ENCODE measurements at regions not wholly inside any gene's neighbourhood (a gene's known extent, or its start where the extent isn't known, plus 50 kb on each side); places are given as distances from the start of the nearest gene placed in this dataset.

- H3K79me2 ChIP-seq (ENCODE audit: control insufficient read depth, insufficient read depth, low read length) = no peaks in the 10 kb centered on the region
- no peaks in the 10 kb centered on the region for H3K9me3 ChIP-seq (ENCODE audit: control insufficient read depth, insufficient read depth, low read depth, low read length)
- no peak overlapping the region for H3K4me2 ChIP-seq (ENCODE audit: extremely low read depth, insufficient read depth, low read length)
- no peaks in the 10 kb centered on the region for H3K4me1 ChIP-seq (ENCODE audit: control insufficient read depth, extremely low read depth, insufficient read depth, low read length)
- H3K36me3 ChIP-seq (ENCODE audit: control insufficient read depth, insufficient read depth, low read length) = no peaks in the 10 kb centered on the region
- H3K27ac ChIP-seq (ENCODE audit: insufficient read depth, low read length) = no peak overlapping the region
- H3K27me3 ChIP-seq (ENCODE audit: control insufficient read depth, insufficient read depth, low read length) = no peaks in the 10 kb centered on the region
- TF ChIP-seq CTCF (conservative IDR thresholded peaks at IDR 0.05 in 1 of 2, IDR thresholded peaks at IDR 0.05 in 1 of 2; ENCODE audit: low read depth in 1 of 2, low read length in 2 of 2) = no peak
- TF ChIP-seq EZH2 (IDR thresholded peaks at IDR 0.05; ENCODE audit: low read length, missing control alignments) = no peak
- no peak for DNase-seq (ENCODE audit: low read depth in 2 of 2)
- H3K4me3 ChIP-seq (replicated peaks in 1 of 4; ENCODE audit: control extremely low read depth in 1 of 4, insufficient read depth in 1 of 4, low read depth in 3 of 4, low read length in 4 of 4) = no peak overlapping the region
- H2AFZ ChIP-seq (ENCODE audit: low read length) = no peak overlapping the region
- H4K20me1 ChIP-seq (ENCODE audit: control insufficient read depth, extremely low read depth, insufficient read depth, low read length) = no peaks in the 10 kb centered on the region
- H3K9ac ChIP-seq (ENCODE audit: insufficient read depth, low read length) = no peak overlapping the region
These were observed 488.7 kb upstream of the ACVR2A start for GRCh38 chr2:147356157-147356556.

- no peak overlapping the region for H2AFZ ChIP-seq (ENCODE audit: low read length)
- H3K4me1 ChIP-seq (ENCODE audit: control insufficient read depth, extremely low read depth, insufficient read depth, low read length) = no peaks in the 10 kb centered on the region
These were observed 489.1 kb upstream of the ACVR2A start for GRCh38 chr2:147355706-147356105.

GRCh38 chr2:147353072-147353381, 491.8 kb upstream of the ACVR2A start:
- no peak overlapping the region for H3K9ac ChIP-seq (ENCODE audit: insufficient read depth, low read length)
- H3K4me2 ChIP-seq (ENCODE audit: extremely low read depth, insufficient read depth, low read length) = no peak overlapping the region
- H3K27ac ChIP-seq (ENCODE audit: insufficient read depth, low read length) = no peak overlapping the region
- no peak for DNase-seq (ENCODE audit: low read depth in 2 of 2)
- no peaks in the 10 kb centered on the region for H3K4me1 ChIP-seq (ENCODE audit: control insufficient read depth, extremely low read depth, insufficient read depth, low read length)
- H3K9me3 ChIP-seq (ENCODE audit: control insufficient read depth, insufficient read depth, low read depth, low read length) = no peaks in the 10 kb centered on the region
- TF ChIP-seq EZH2 (IDR thresholded peaks at IDR 0.05; ENCODE audit: low read length, missing control alignments) = no peak
- TF ChIP-seq CTCF (conservative IDR thresholded peaks at IDR 0.05 in 1 of 2, IDR thresholded peaks at IDR 0.05 in 1 of 2; ENCODE audit: low read depth in 1 of 2, low read length in 2 of 2) = no peak
- no peaks in the 10 kb centered on the region for H3K79me2 ChIP-seq (ENCODE audit: control insufficient read depth, insufficient read depth, low read length)
- no peaks in the 10 kb centered on the region for H4K20me1 ChIP-seq (ENCODE audit: control insufficient read depth, extremely low read depth, insufficient read depth, low read length)
- no peak overlapping the region for H3K4me3 ChIP-seq (replicated peaks in 1 of 4; ENCODE audit: control extremely low read depth in 1 of 4, insufficient read depth in 1 of 4, low read depth in 3 of 4, low read length in 4 of 4)
- H2AFZ ChIP-seq (ENCODE audit: low read length) = no peak overlapping the region
- no peaks in the 10 kb centered on the region for H3K36me3 ChIP-seq (ENCODE audit: control insufficient read depth, insufficient read depth, low read length)
- no peaks in the 10 kb centered on the region for H3K27me3 ChIP-seq (ENCODE audit: control insufficient read depth, insufficient read depth, low read length)

More at GRCh38 chr2:147355706-147356105, 489.1 kb upstream of the ACVR2A start:
- no peaks in the 10 kb centered on the region for H3K9me3 ChIP-seq (ENCODE audit: control insufficient read depth, insufficient read depth, low read depth, low read length)
- TF ChIP-seq EZH2 (IDR thresholded peaks at IDR 0.05; ENCODE audit: low read length, missing control alignments) (no peak), CTCF (conservative IDR thresholded peaks at IDR 0.05 in 1 of 2, IDR thresholded peaks at IDR 0.05 in 1 of 2; ENCODE audit: low read depth in 1 of 2, low read length in 2 of 2) (no peak)
- H3K27ac ChIP-seq (ENCODE audit: insufficient read depth, low read length) = no peak overlapping the region
- H3K9ac ChIP-seq (ENCODE audit: insufficient read depth, low read length) = no peak overlapping the region
- DNase-seq (ENCODE audit: low read depth in 2 of 2) = peak in 1 of 2 donors; percentile 20
- no peaks in the 10 kb centered on the region for H4K20me1 ChIP-seq (ENCODE audit: control insufficient read depth, extremely low read depth, insufficient read depth, low read length)
- no peaks in the 10 kb centered on the region for H3K79me2 ChIP-seq (ENCODE audit: control insufficient read depth, insufficient read depth, low read length)
- no peak overlapping the region for H3K4me2 ChIP-seq (ENCODE audit: extremely low read depth, insufficient read depth, low read length)
- no peak overlapping the region for H3K4me3 ChIP-seq (replicated peaks in 1 of 4; ENCODE audit: control extremely low read depth in 1 of 4, insufficient read depth in 1 of 4, low read depth in 3 of 4, low read length in 4 of 4)
- no peaks in the 10 kb centered on the region for H3K36me3 ChIP-seq (ENCODE audit: control insufficient read depth, insufficient read depth, low read length)
- no peaks in the 10 kb centered on the region for H3K27me3 ChIP-seq (ENCODE audit: control insufficient read depth, insufficient read depth, low read length)

Data from fibroblast of lung (primary cell).